ENCODE measurements at regions not wholly inside any gene's neighbourhood (a gene's known extent, or its start where the extent isn't known, plus 50 kb on each side); places are given as distances from the start of the nearest gene placed in this dataset.

GRCh38 chr9:135221951-135222631, 134.6 kb downstream of the OLFM1 start:
- TF ChIP-seq CTCF (IDR thresholded peaks at IDR 0.05): no peak
- no peak for TF ChIP-seq EZH2 (IDR thresholded peaks at IDR 0.05; ENCODE audit: borderline replicate concordance, insufficient read depth, low read depth, low read length, poor library complexity, severe bottlenecking)
